Panc1 (cell line): ENCODE measurements at regions not wholly inside any gene's neighbourhood (a gene's known extent, or its start where the extent isn't known, plus 50 kb on each side); places are given as distances from the start of the nearest gene placed in this dataset.

ENCODE experiments used
- POLR2AphosphoS5 ChIP-seq: IDR thresholded peaks from 2 replicates; pipeline ENCODE4 v1.6.1; 2012; ENCODE audit warnings: mild to moderate bottlenecking, low read depth, low read length, moderate library complexity
- REST ChIP-seq, 2 experiments: IDR thresholded peaks; 2 replicates each; pipeline ENCODE4 v1.6.1; 2011 to 2012; ENCODE audit warnings: low read depth in 2 of 2, control low read depth in 1 of 2, low read length in 1 of 2, mild to moderate bottlenecking in 1 of 2, moderate library complexity in 1 of 2; ENCODE audit not compliant: insufficient read depth in 1 of 2
- SIN3A ChIP-seq: IDR thresholded peaks from 2 replicates; pipeline ENCODE4 v1.6.1; 2012; ENCODE audit warnings: low read depth, mild to moderate bottlenecking, low read length, moderate library complexity, borderline replicate concordance; ENCODE audit not compliant: insufficient read depth
- TCF7L2 ChIP-seq: IDR thresholded peaks from 2 replicates; pipeline ENCODE4 v1.6.1; 2011; ENCODE audit warnings: mild to moderate bottlenecking, low read depth, low read length, inconsistent platforms
- TF ChIP-seq, protein P1 (sequence below): fragments of 450-650 bp; IDR thresholded peaks from 2 replicates; pipeline ENCODE4 v1.5.1; 2017; ENCODE audit warnings: mild to moderate bottlenecking

GRCh38 chr7:119720541-119720940, 552.4 kb upstream of the KCND2 start:
- TF ChIP-seq, protein P1, sequence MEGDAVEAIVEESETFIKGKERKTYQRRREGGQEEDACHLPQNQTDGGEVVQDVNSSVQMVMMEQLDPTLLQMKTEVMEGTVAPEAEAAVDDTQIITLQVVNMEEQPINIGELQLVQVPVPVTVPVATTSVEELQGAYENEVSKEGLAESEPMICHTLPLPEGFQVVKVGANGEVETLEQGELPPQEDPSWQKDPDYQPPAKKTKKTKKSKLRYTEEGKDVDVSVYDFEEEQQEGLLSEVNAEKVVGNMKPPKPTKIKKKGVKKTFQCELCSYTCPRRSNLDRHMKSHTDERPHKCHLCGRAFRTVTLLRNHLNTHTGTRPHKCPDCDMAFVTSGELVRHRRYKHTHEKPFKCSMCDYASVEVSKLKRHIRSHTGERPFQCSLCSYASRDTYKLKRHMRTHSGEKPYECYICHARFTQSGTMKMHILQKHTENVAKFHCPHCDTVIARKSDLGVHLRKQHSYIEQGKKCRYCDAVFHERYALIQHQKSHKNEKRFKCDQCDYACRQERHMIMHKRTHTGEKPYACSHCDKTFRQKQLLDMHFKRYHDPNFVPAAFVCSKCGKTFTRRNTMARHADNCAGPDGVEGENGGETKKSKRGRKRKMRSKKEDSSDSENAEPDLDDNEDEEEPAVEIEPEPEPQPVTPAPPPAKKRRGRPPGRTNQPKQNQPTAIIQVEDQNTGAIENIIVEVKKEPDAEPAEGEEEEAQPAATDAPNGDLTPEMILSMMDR: no peak
- no peak for TF ChIP-seq SIN3A
- TF ChIP-seq REST (IDR thresholded peaks at IDR 0.05; ENCODE audit: insufficient read depth in 1 of 2, low read depth in 2 of 2, low read length in 1 of 2): no peak
- TF ChIP-seq POLR2AphosphoS5: no peak
- TF ChIP-seq TCF7L2: no peak
